CD14-positive monocyte (primary cell): ENCODE measurements at regions not wholly inside any gene's neighbourhood (a gene's known extent, or its start where the extent isn't known, plus 50 kb on each side); places are given as distances from the start of the nearest gene placed in this dataset.

Experiments
- DNase-seq, 3 donors: peaks; one replicate each; pipeline ENCODE4 v3.0.0-alpha.2; 2011 to 2022
- H2AFZ ChIP-seq: 2 replicates; pipeline ENCODE4 v1.6.0; 2012; ENCODE audit warnings: mild to moderate bottlenecking, low read depth, low read length, inconsistent platforms; ENCODE audit not compliant: insufficient read depth, poor library complexity, severe bottlenecking
- H3K27ac ChIP-seq, 2 donors: 1 replicate in 1 of 2; 2 replicates in 1 of 2; pipeline ENCODE4 v1.5.1; 2012 to 2013; ENCODE audit warnings: low read length in 2 of 2, control low read depth in 1 of 2, inconsistent platforms in 1 of 2, low read depth in 1 of 2, mild to moderate bottlenecking in 1 of 2
- H3K27me3 ChIP-seq, 2 donors: one replicate each; pipeline versions ENCODE4 v1.6.0 to v1.6.1; 2011 to 2013; ENCODE audit warnings: low read length in 2 of 2; ENCODE audit not compliant: control insufficient read depth in 2 of 2, insufficient read depth in 2 of 2
- H3K36me3 ChIP-seq, 2 donors: replicated peaks in 1 of 2; 1 replicate in 1 of 2; 2 replicates in 1 of 2; pipeline versions ENCODE4 v1.5.1 to v1.6.1; 2012 to 2013; ENCODE audit warnings: low read length in 2 of 2, control low read depth in 1 of 2, inconsistent platforms in 1 of 2, mild to moderate bottlenecking in 1 of 2; ENCODE audit not compliant: insufficient read depth in 2 of 2, control insufficient read depth in 1 of 2
- H3K4me1 ChIP-seq, 2 donors: 1 replicate in 1 of 2; 2 replicates in 1 of 2; pipeline versions ENCODE4 v1.5.1 to v1.6.1; 2012 to 2013; ENCODE audit warnings: low read length in 2 of 2, control low read depth in 1 of 2, inconsistent platforms in 1 of 2, mild to moderate bottlenecking in 1 of 2, moderate library complexity in 1 of 2; ENCODE audit not compliant: insufficient read depth in 2 of 2, control insufficient read depth in 1 of 2
- H3K4me2 ChIP-seq: replicated peaks from 2 replicates; pipeline ENCODE3; 2012; ENCODE audit warnings: low read length, moderate library complexity, mild to moderate bottlenecking; ENCODE audit not compliant: poor library complexity, severe bottlenecking; ENCODE audit errors: extremely low read depth
- H3K4me3 ChIP-seq, 3 experiments: fragments of 200-600 bp in 1 of 3; sonication (generic) in 1 of 3; replicated peaks in 1 of 3; 1 replicate in 2 of 3; 2 replicates in 1 of 3; pipeline ENCODE4 v1.5.1; 2011 to 2013; ENCODE audit warnings: low read length in 3 of 3, mild to moderate bottlenecking in 3 of 3, control low read depth in 2 of 3, low read depth in 2 of 3, inconsistent platforms in 1 of 3, moderate library complexity in 1 of 3
- H3K79me2 ChIP-seq: 2 replicates; pipeline ENCODE4 v1.6.0; 2012; ENCODE audit warnings: mild to moderate bottlenecking, control low read depth, inconsistent platforms, low read length, moderate library complexity; ENCODE audit not compliant: insufficient read depth
- H3K9ac ChIP-seq: 2 replicates; pipeline ENCODE4 v1.6.0; 2017; ENCODE audit warnings: low read length, mild to moderate bottlenecking; ENCODE audit not compliant: insufficient read depth, poor library complexity, severe bottlenecking
- H3K9me3 ChIP-seq, 2 donors: replicated peaks in 1 of 2; 1 replicate in 1 of 2; 2 replicates in 1 of 2; pipeline versions ENCODE4 v1.5.1 to v1.6.1; 2012 to 2013; ENCODE audit warnings: low read length in 2 of 2, control low read depth in 1 of 2; ENCODE audit not compliant: control insufficient read depth in 1 of 2, insufficient read depth in 1 of 2
- H4K20me1 ChIP-seq: 2 replicates; pipeline ENCODE4 v1.6.0; 2012; ENCODE audit warnings: mild to moderate bottlenecking, low read length, control low read depth, moderate library complexity; ENCODE audit not compliant: insufficient read depth
- H3K27ac Mint-ChIP-seq, 7 donors: one replicate each; pipeline ENCODE4 v1.8.0; 2020; ENCODE audit warnings: mild to moderate bottlenecking in 7 of 7, mixed read lengths in 7 of 7, moderate library complexity in 6 of 7, inconsistent platforms in 2 of 7
- H3K27me3 Mint-ChIP-seq, 3 donors: one replicate each; pipeline ENCODE4 v1.8.0; 2021 to 2022; ENCODE audit warnings: low read depth in 3 of 3, mild to moderate bottlenecking in 3 of 3, mixed read lengths in 3 of 3, moderate library complexity in 3 of 3, inconsistent platforms in 1 of 3
- H3K36me3 Mint-ChIP-seq, 2 donors: one replicate each; pipeline ENCODE4 v1.8.0; 2020; ENCODE audit warnings: mixed read lengths in 2 of 2, inconsistent platforms in 1 of 2, mild to moderate bottlenecking in 1 of 2
- H3K4me1 Mint-ChIP-seq: one replicate; pipeline ENCODE4 v1.8.0; 2020; ENCODE audit warnings: mild to moderate bottlenecking, mixed read lengths
- H3K4me3 Mint-ChIP-seq, 2 donors: one replicate each; pipeline ENCODE4 v1.8.0; 2020; ENCODE audit warnings: mild to moderate bottlenecking in 2 of 2, mixed read lengths in 2 of 2, moderate library complexity in 1 of 2
- H3K9me3 Mint-ChIP-seq, 7 donors: one replicate each; pipeline ENCODE4 v1.8.0; 2020 to 2022; ENCODE audit warnings: mixed read lengths in 7 of 7, mild to moderate bottlenecking in 6 of 7, moderate library complexity in 6 of 7, inconsistent platforms in 2 of 7
- CTCF ChIP-seq: fragments of 200-600 bp; IDR thresholded peaks from one replicate; pipeline ENCODE4 v1.8.0; 2022; ENCODE audit warnings: antibody characterized with exemption, mild to moderate bottlenecking
- WGBS: methylation state at CpG from one replicate; pipeline ENCODE4 v1.1.5; 2013; ENCODE audit warnings: missing lambda C conversion rate; ENCODE audit not compliant: insufficient coverage; 5-methylcytosine and 5-hydroxymethylcytosine counted together
- intact Hi-C, 2 donors: fragments of 100-400 bp; cut with micrococcal nuclease; formaldehyde crosslinking; loops; one replicate each; pipeline versions ENCODE4 v1.15.0 to v1.15.1; 2023

DNA sequence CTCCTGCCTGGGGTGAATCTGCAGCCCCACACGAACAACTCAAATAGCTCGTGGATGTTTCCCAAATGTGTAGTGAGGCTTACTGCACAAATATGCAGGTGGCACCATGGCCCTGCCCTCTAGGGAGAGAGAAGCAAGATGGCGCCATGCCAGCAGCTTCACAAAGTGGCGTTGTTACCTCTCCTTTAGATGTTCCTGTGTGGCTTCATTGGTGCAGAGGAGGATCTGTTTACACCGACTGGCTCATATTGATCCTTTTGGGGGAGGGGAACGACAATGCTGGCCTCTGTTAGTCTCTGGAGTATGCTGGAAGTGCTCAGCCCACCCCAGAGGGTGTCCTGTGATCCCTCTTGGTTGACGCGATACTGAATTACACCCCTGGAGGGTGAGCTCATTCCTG lies 99.5 kb upstream of the GATA6 start:
- WGBS: 88% methylated on average over 3 of the region's 8 CpGs
- Mint-ChIP-seq H3K4me1 (no peaks in the 10 kb centered on the region), H3K27ac (no peak overlapping the region), H3K4me3 (no peak overlapping the region), H3K9me3 (peaks cover 9 to 36% (median 16%) of the 10 kb centered on the region in 7 donors), H3K36me3 (no peaks in the 10 kb centered on the region), H3K27me3 (peaks cover 0 to 5% (median 1%) of the 10 kb centered on the region in 3 donors)
- Histone ChIP-seq H4K20me1 (no peaks in the 10 kb centered on the region), H3K27ac (no peak overlapping the region), H2AFZ (no peak overlapping the region), H3K27me3 (no peaks in the 10 kb centered on the region), H3K4me3 (no peak overlapping the region), H3K9ac (no peak overlapping the region), H3K36me3 (no peaks in the 10 kb centered on the region), H3K79me2 (no peaks in the 10 kb centered on the region), H3K9me3 (peaks cover 14 to 21% of the 10 kb centered on the region in 2 donors), H3K4me1 (no peaks in the 10 kb centered on the region), H3K4me2 (no peak overlapping the region)
- no peak for TF ChIP-seq CTCF
- intact Hi-C loops: no loop called here
- no peak for DNase-seq

GRCh38 chr18:22073411-22073810 lies 96.0 kb upstream of the GATA6 start:
- 75% methylated on average over 2 of the region's 5 CpGs for WGBS
- H3K79me2 ChIP-seq: no peaks in the 10 kb centered on the region
- no peaks in the 10 kb centered on the region for H3K4me1 ChIP-seq
- intact Hi-C loops: no loop called here
- Mint-ChIP-seq H3K27me3 (peaks cover 0 to under 1% (median 0%) of the 10 kb centered on the region in 3 donors), H3K9me3 (peaks cover 6 to 25% (median 12%) of the 10 kb centered on the region in 7 donors), H3K4me1 (no peaks in the 10 kb centered on the region), H3K27ac (no peak overlapping the region), H3K4me3 (no peak overlapping the region), H3K36me3 (no peaks in the 10 kb centered on the region)
- no peak overlapping the region for H2AFZ ChIP-seq
- H3K27me3 ChIP-seq: no peaks in the 10 kb centered on the region
- no peak overlapping the region for H3K27ac ChIP-seq
- H3K4me2 ChIP-seq: no peak overlapping the region
- no peak overlapping the region for H3K9ac ChIP-seq
- no peak overlapping the region for H3K4me3 ChIP-seq
- H4K20me1 ChIP-seq: no peaks in the 10 kb centered on the region
- no peaks in the 10 kb centered on the region for H3K36me3 ChIP-seq
- H3K9me3 ChIP-seq: peaks cover 14 to 17% of the 10 kb centered on the region in 2 donors
- TF ChIP-seq CTCF: no peak
- DNase-seq: no peak
